NCI-H446 (cell line): ENCODE measurements at regions not wholly inside any gene's neighbourhood (a gene's known extent, or its start where the extent isn't known, plus 50 kb on each side); places are given as distances from the start of the nearest gene placed in this dataset.

Experiments
- DNase-seq, 2 experiments: peaks; one replicate each; lab custom pipeline; 2025; lab: John Stamatoyannopoulos, UW

- no peak for DNase-seq
Measured at GRCh38 chr6:85127696-85128243, 322.1 kb upstream of the NT5E start.

- peak in 1 of 2 experiments; percentile 21 for DNase-seq
Measured at GRCh38 chr6:85127168-85127498, 322.8 kb upstream of the NT5E start.

GRCh38 chr6:85126485-85127167, 323.3 kb upstream of the NT5E start:
- no peak for DNase-seq

- no peak for DNase-seq
Measured at GRCh38 chr6:85125526-85125925, 324.4 kb upstream of the NT5E start.

DNA sequence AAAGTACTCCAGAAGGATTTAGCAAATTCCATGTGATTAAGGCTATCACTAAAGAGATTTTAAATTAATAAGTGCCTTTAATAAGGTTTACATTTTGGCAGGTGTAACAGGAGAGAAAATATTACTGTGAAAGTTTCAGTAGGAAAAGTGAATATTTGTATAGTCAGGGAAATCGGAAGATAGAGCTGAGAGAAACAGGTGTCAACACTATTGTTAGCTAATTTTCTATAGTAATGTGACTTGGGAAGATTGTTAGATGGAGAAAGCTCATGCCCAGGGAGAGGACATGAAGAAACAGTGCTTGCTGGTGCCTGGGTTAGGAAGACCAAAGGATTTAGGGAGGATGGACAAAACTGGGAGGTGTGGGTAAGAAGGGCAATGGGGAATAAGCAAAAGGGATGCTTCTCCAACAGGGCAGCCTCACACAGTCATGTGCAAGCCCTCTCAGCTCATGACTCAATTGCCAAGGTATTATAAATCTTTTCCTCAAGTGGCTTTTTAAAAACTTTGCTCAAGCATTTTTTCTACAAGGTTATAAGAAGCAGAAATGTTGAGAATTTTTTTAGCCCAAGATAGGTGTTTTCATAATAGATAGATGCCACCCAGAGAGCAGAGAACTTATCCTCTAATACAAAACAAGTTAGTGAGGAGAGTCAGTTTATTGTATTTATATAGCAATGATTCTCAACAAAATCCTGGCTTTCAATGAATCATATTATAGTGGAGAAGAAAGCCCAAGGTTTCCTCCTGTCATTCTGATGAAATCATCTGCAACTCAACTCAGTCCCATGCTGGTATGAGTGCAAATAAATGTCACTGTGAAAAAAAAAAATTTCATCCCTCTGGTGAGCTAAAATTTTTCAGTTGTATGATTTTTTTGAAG, 325.2 kb upstream of the NT5E start:
- no peak for DNase-seq

DNA sequence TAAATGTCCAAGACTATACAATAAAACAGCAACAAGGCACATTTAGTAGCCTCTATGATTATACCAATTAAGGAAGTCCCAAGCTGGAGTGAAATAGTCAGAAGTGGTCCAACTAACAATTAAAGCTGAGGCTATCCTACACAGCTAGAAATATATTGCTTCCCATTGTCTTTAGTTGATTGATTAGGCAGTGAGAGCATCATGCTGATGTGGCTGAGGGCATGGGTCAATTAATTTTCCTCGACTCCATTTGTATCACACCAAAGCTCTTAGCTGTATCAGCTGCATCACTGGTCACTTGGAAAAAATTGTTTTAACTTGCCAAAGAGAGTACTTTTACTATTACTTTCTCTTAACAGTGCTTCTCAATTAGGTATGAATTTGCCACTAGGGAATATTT, 328.7 kb upstream of the NT5E start:
- DNase-seq = no peak

DNA sequence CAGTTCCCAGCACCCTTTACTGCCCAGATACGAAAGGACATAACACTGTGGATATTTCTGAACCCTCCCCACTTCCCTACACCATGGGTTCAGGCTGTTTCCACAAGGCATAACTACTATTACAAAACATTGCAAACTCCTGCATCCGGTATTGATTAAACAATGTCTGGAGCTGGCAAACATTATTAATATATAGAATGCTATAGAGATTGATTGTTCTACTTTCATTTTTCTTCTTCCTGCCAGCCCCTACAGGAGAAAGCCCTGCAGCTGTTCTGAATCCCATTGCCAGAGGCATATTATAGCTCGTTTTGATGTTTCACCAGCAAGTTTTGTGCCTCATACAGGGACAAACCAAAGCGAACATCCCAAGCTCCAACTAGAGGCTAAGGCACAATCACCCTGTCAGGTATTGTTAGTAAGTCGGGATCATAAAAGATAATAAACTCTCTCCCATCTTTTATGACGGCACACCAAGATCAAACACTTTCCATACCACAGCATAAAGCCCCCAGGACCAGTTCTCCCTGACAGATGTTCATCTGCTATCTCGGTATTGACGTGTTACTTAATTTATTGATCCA, 331.1 kb upstream of the NT5E start:
- no peak for DNase-seq

GRCh38 chr6:85118233-85118632, 331.6 kb upstream of the NT5E start:
- no peak for DNase-seq

GRCh38 chr6:85116475-85116874, 333.4 kb upstream of the NT5E start:
- DNase-seq = no peak

DNA sequence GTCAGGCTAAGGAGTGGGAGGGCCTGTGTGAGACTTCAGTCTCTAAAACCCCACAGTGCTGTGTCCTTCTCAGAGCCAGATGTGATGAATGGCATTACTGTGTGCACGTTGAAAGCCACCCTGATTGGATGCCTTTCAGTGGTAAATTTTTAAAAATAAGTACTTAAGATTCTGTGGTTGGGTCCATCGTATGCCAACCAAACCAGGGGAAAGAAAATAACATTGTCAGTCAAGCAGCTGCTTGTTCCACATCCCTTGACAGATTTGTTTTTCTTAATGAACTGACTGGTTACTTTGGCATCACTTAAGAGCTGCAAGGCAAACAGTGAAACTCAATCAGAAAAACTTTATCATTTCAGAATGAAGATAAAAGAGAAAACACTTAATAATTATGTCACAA, 334.0 kb upstream of the NT5E start:
- no peak for DNase-seq

DNA sequence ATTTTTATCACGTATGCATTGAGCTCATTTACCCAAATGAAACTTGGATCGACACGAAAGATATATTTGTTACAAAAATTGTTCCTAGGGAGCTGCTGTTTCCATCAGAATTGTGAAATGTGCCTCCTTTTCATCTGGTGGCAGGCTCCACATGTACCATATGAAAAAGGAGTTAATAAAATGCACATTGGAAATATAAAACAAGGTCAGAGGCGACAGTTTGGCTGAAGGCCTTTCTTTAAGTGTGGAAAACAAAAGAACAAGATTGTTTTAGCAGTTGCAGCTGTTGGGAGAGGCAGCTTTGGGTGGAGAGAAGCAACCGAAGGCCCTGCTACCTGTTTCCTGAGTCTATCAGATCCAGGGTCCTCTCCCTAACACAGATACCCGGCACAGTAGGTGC, 334.5 kb upstream of the NT5E start:
- DNase-seq = no peak

DNA sequence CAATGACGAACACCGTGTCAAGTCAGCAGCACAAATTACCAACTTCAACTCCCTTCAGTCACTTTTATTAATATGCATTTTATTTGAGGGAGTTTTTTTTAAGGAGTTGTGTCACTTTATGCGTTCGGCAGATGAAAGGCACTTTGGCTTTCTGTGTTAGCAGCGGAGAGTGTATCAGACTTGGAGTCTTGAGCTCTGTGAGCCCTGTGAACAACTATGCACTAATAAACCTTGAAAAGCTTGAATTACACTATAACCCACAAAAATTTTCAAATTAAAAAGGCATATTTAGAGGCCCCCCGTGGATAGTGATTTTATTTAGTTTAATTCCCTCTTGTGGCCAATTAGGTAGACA, 335.3 kb upstream of the NT5E start:
- DNase-seq = no peak

DNA sequence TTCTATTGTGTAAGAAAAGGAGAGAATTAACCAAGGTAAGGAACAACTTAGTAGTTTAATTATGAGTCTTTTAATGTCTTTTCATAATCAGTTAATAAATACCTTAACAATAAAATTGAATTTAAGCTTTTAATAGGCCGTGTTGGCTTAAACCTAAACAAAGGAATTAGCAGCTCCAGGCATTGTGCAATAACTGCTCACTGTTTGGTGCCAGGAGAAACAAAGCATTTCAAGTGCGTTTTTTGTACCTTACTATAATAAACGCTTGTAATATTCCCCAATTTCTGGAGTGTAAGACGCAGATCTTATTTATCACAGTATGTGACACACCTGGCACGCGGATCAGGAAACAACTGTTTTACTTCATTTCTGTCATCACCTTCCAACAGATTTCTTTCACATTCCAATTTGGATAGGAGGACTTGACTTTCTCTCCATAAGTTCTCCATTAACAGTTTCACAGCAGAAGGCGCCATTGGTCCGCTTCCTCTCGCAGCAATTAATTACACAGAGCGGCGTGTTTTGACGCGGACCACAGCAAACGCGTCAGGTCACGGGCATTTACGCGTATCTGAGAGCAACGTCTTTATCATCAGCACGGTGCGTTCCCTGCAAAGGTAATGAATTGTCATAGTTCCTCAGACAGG, 335.8 kb upstream of the NT5E start:
- no peak for DNase-seq

GRCh38 chr6:85112540-85112939, 337.3 kb upstream of the NT5E start:
- DNase-seq = no peak

GRCh38 chr6:85111481-85112011, 338.3 kb upstream of the NT5E start:
- DNase-seq = no peak

GRCh38 chr6:85110943-85111342, 338.9 kb upstream of the NT5E start:
- DNase-seq = no peak

- no peak for DNase-seq
Measured at GRCh38 chr6:85107701-85108100, 342.2 kb upstream of the NT5E start.

DNA sequence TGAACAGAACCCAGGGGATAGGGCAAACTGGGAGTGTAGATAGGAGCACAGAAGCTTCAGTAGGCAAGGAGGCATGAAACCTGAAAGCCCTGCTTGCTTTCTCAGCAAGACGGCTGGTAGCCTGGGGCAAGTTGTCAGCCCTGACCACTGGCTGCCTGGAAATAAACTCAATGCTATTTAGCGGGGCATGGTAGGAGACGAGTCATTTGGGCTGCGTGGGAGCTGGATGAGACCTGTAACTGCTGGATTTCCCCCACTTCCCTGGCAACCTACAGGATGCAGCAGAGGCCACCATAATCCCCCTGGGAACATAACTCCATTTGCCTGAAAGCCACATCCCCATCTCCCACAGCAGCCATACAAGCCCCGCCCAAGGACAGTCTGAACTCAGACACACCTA, 332.6 kb upstream of the TBX18 start:
- DNase-seq = no peak

- no peak for DNase-seq
Measured at GRCh38 chr6:85092226-85092625, 327.8 kb upstream of the TBX18 start.

DNA sequence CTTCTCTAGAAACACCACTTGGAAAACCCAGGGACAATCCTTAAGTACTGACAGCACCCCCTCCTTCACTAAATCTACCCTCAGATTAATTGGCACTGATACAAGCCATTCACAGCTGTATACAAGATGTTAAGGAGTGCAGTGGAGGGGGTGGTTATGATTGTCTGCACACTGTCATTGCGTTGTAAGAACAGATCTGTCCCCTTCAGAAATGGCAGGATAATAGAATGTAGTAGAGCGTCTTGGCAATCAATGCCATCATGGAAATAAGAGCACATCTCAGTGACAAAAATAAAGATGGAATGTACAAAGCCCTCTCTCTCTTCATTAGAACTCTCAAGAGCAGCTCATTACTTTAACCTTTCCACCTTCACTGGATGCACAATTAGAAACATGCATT, 324.9 kb upstream of the TBX18 start:
- DNase-seq = no peak

GRCh38 chr6:85085875-85086274, 321.5 kb upstream of the TBX18 start:
- no peak for DNase-seq

DNA sequence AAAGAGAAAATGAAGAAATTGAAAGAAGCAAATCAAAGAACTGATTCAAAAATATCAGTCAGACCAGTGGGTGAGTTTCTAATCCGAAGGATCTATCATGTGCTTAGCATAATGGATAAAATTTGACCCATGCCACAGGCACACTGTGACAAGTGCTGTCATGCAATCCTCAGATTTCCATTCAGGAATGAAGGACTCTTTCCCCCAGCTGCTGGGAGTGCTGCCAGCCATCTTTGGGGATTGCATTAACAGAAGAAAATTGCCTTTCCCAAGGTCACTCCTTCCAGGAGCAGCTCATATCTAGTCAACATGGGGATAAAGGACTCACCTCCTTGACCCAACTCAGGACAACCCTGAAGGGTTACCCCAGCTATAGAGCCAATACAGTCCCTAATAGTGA, 316.7 kb upstream of the TBX18 start:
- DNase-seq = no peak
